ENCODE measurements at regions not wholly inside any gene's neighbourhood (a gene's known extent, or its start where the extent isn't known, plus 50 kb on each side); places are given as distances from the start of the nearest gene placed in this dataset.
A peak's percentile ranks its signal among the peaks of the same experiment; 100 is the strongest.
"Not testable (repeated sequence)": the region's sequence is repeated elsewhere in the genome, so short reads cannot be mapped to it uniquely, and the experiment has no call there.

GRCh38 chr5:2829239-2829638 is 77.8 kb upstream of the IRX2 start:
- no peak for DNase-seq

GRCh38 chr5:2818936-2819335 is 67.5 kb upstream of the IRX2 start:
- no peak for DNase-seq

DNA sequence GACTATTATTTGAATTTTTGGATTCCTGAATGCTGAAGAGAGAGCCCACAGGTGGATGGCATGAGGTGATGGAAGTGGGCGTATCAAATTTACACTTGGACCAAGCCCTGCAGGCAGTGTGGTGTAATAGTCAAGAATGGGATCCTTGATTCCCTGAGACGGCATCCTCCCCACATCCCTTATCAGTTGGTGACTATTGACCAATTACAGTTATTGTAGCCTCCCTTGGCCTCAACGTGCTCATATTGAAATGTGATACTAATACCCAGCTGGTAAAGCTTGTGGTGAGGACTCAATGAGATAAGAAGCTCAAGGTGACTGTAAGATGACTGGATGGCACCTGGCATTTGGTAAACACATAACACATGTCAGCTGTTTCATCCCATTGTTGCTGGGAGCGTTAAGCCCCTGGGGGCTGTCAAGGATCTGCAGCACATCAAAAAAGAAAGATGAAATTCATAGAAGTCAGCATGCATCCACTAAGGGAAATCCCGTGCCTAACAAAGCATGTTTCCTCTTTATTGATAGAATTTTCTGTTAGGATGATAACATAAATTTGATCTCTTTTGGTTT is 65.6 kb upstream of the IRX2 start:
- no peak for DNase-seq

GRCh38 chr5:2813678-2814077 is 62.2 kb upstream of the IRX2 start:
- no peak for DNase-seq

DNA sequence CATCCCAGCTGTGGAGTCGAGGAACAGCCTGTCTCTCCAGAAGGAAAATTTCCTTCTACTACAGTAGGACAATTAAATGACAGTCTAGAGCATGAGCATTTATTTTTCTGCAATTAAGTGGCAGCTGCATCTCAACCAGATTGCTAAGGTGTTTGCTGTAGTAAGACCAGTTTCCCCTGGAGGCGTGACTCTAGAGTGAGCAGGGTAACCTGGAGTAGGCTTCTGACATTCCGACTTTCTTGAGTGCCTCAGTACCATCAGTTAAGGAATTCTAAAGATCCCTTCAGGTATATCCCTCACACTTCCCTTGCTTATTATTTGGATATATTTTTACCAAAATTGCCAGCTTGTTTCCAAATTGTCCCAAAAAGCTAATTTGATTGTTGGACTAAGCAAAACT is 59.2 kb upstream of the IRX2 start:
- DNase-seq = no peak

DNA sequence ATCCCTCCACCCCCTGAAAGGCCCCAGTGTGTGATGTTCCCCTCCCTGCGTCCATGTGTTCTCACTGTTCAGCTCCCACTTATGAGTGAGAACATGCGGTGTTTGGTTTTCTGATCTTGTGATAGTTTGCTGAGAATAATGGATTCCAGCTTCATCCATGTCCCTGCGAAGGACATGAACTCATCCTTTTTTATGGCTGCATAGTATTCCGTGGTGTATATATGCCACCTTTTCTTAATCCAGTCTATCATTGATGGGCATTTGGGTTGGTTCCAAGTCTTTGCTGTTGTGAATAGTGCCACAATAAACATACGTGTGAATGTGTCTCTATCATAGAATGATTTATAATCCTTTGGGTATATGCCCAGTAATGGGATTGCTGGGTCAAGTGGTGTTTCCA is 55.8 kb upstream of the IRX2 start:
- not testable (repeated sequence) for DNase-seq

DNA sequence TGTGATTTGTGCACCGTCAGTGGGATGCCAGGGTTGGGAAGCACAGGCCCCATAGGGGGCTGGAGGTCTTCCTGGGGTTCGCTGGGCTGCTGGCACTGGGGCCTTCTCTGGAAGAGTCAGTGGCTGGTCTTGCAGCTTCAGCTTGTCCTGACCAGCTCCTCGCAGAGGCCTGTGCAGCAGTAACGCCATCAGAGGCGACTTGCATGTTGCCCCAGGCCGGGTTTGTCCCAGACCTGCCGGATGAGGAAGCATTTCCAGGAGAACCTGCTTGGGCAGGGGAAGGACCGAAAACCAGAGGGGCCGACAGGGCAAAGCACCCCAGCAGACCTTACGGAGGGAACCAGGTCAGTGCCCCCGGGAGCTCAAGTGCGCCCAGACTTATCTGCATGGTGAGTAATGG is 54.7 kb upstream of the IRX2 start:
- DNase-seq = no peak

DNA sequence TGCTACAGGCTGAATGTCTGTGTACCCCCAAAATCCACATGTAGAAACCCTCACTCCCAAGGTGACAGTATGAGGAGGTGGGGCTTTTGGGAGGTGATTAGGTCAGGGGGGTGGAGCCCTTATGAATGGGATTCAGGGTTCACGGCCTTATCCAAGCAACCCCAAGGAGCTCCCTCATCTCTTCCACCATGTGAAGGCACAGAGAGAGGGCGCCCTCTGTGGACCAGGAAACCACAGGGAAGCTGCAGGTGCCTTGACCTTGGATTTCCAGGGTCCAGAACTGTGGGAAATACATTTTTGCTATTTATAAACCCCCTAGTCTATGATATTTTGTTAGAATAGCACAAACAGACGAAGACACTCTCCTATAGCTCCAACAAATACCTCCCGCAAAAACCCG is 53.6 kb upstream of the IRX2 start:
- no peak for DNase-seq

GRCh38 chr5:2803751-2804150 is 52.3 kb upstream of the IRX2 start:
- no peak for DNase-seq

DNA sequence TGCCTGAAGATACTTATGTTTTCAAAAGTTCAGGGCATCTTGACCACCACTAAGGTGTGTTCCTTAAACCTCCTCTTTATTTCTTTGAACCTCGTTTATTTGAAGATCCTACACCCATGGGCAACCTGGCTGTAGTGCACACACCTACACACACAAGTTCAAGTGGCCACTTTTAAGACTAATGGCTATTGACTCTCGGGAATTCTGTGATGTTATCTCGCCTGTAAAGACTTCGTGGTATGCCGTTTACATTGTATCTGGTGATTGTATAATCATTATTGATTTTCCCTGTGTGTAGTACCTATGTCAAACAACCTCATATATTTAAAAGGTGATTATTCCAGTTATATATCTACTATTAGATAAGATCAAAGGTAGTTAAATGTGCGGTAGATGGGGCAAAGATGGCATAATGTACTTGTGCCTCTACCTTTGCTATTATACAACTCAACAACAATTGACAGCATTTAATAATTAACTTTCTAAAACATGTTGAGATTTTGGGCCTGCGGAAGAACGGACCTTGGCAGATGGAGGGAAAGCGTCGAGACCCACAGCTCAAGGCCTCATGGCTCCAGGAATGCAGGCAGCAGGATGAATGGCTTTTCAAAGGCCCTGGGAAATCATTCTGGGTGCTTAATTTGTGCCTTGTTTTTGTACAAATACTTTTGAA is 51.4 kb upstream of the IRX2 start:
- DNase-seq = no peak

- peak; percentile 39 for DNase-seq
Observed at GRCh38 chr5:2801577-2802525, 50.4 kb upstream of the IRX2 start.

Data from fibroblast of skin of right biceps (primary cell).